Nucleus accumbens (tissue), 56 donors: ENCODE measurements at regions not wholly inside any gene's neighbourhood (a gene's known extent, or its start where the extent isn't known, plus 50 kb on each side); places are given as distances from the start of the nearest gene placed in this dataset.
"Not testable (repeated sequence)": the region's sequence is repeated elsewhere in the genome, so short reads cannot be mapped to it uniquely, and the experiment has no call there.

Experiments used
- DNase-seq, 56 donors: peaks; one replicate each; lab custom pipeline; 2025; lab: John Stamatoyannopoulos, UW

DNA sequence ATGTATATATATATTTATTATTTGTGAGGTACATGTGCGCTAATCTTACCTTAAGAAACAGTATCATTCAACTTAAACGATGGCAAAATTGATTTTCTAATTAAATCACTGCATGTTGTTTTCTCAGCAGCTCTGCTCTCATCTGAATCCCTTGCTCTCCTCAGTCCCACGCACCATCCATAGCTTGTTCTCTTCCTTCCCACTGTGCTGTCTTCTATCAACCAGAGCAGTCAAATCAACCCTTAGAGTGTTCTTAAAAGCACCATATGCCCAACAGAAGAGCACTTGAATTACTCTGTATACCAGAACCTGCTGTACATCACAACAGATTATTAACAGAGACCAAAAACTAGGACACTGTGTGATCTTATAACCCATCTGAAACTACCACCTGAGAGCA, 209.4 kb upstream of the G2E3 start:
- DNase-seq, result no peak

GRCh38 chr14:30354439-30354838, 204.5 kb upstream of the G2E3 start:
- no peak for DNase-seq

GRCh38 chr14:30355431-30355913, 203.5 kb upstream of the G2E3 start:
- DNase-seq, result no peak

- DNase-seq, result no peak
These were observed 202.3 kb upstream of the G2E3 start for GRCh38 chr14:30356438-30357202.

DNA sequence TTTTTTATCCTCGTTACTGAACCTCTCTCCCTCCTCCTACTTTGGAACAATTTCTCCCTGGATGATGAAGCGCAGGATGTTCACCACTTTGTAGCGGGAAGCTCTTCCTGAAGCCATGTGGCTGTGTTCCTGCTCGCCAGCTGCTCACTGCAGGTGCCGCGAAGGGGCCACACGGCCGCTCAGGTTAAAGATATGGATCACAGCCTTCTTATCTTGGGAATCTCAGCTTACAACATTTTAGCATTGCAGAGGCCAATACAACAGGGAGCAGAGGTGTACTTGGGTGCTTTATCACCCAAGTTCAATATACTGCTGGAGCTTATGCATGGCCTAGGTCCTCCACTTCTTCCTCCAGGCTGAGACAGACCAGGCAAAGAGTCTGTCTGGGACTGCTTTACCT, 201.2 kb upstream of the G2E3 start:
- DNase-seq, result no peak

GRCh38 chr14:30362369-30363218, 196.4 kb upstream of the G2E3 start:
- no peak for DNase-seq

DNA sequence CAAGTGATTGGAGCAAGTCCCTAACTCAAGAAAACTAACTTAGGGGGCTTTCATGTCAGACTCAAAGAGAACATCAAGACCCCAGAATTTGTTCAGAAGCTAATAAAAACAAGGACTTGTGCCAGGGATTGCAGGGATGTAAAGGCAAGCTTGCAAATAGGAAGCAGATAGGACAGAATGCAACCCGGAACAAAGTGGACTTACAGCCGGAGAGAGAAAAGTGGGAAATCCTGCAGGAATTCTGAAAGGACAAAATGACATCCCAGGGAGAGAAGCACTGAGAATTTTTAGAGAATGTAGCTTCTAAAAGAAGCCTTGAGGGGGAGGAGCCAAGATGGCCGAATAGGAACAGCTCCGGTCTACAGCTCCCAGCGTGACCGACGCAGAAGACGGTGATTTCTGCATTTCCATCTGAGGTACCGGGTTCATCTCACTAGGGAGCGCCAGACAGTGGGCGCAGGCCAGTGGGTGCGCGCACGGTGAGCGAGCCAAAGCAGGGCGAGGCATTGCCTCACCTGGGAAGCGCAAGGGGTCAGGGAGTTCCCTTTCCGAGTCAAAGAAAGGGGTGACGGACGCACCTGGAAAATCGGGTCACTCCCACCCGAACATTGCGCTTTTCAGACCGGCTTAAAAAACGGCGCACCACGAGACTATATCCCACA, 195.6 kb upstream of the G2E3 start:
- DNase-seq, result not testable (repeated sequence)

- DNase-seq, result no peak
These were observed 189.3 kb upstream of the G2E3 start for GRCh38 chr14:30369502-30370180.

GRCh38 chr14:30373053-30373452, 185.9 kb upstream of the G2E3 start:
- no peak for DNase-seq

DNA sequence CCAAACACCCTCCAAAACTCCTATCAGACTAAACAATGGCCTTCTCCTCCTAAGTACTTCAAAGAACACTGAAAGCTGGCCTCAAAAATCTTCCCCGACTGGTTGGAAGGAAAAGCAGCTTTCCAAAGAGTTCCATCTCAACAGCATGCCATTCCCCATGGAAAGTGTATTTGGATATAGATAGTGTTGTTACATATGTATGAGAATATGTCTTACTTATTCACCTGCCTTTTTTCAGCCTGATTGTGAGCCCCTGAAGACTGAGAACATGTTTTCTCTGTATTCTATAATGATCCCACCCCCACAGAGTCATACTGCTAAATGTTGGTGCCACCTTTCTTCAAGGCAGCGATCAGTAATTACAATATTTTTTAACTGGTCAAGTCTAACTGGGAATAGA, 185.4 kb upstream of the G2E3 start:
- no peak for DNase-seq

GRCh38 chr14:30375296-30375892, 183.6 kb upstream of the G2E3 start:
- peak in 27 of 56 donors; percentile 0 to 59 (median 12) for DNase-seq

GRCh38 chr14:30381861-30382480, 177.0 kb upstream of the G2E3 start:
- no peak for DNase-seq

DNA sequence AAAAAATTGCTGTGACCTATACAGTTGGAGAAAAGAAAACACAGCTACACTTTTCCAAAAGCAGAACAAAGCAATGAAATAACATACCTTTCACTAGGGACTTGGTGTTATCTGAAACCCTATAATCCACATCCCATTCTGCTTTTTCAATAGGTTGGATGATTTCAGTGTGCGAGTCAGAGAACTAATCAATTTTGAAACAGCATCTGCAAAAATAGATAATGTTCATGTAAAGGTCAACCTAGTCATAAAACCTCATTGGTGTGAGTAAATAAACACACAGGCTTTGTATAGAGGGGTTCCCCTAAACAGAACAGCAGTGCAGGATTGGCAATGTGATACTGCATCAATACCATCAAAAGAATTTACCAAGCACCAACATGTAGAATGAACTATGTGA, 173.0 kb upstream of the G2E3 start:
- no peak for DNase-seq

GRCh38 chr14:30387871-30388270, 171.1 kb upstream of the G2E3 start:
- no peak for DNase-seq

- peak in 4 of 56 donors; percentile 5 to 35 (median 16) for DNase-seq
These were observed 169.7 kb upstream of the G2E3 start for GRCh38 chr14:30389134-30389876.

GRCh38 chr14:30389877-30390385, 169.0 kb upstream of the G2E3 start:
- peak in 6 of 56 donors; percentile 1 to 35 (median 10) for DNase-seq

DNA sequence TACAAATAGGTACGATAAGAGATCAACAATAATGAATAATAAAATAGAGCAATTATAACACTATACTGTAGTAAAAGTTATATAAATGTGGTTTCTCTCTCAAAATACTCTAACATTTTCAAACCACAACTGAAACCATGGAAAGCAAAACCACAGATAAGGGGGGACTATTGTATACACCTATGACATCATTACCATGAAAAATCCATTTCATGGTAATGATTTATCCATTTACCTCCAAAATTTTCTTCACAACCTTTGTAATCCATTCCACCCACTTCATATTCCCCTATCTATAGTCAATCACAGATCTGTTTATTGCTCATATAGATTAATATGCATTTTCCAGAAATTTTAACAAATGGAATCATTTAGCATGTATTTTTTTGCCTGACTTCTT, 163.9 kb upstream of the G2E3 start:
- no peak for DNase-seq

DNA sequence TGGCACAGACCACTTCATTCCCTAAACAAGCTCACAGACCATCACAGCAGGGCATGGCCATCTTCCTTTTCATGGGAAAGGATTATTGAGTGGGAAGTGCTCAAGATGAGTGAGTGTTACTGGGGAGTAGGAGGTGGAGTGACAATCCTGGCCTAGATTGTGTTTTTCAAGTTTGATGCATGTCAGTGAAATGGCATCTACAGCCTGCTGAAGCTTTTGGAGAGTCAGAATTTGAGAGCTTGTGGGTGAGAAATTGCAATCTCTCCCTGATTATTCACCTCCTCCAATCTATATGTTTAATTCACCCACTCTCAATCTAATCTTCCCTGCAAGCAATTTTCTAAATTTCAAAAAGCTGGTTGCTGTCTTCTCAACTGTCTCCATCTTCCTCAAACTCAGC, 156.1 kb upstream of the G2E3 start:
- peak in 6 of 56 donors; percentile 7 to 23 (median 14) for DNase-seq

GRCh38 chr14:30403791-30404190, 155.2 kb upstream of the G2E3 start:
- DNase-seq, result no peak
